Gastroesophageal sphincter (tissue), 4 donors: ENCODE measurements at regions not wholly inside any gene's neighbourhood (a gene's known extent, or its start where the extent isn't known, plus 50 kb on each side); places are given as distances from the start of the nearest gene placed in this dataset.

Experiments used
- ATAC-seq: fragments of 150-250 bp; one replicate; pipeline ENCODE4 v1.9.1; 2016; ENCODE audit warnings: mild to moderate bottlenecking, moderate library complexity
- H3K27ac ChIP-seq, 4 donors: fragments of 200-600 bp; sonication (generic) in 3 of 4; 1 replicate in 3 of 4; 2 replicates in 1 of 4; pipeline ENCODE4 v1.5.1; 2016 to 2019
- H3K27me3 ChIP-seq: fragments of 200-600 bp; sonication (generic); one replicate; pipeline ENCODE4 v1.5.1; 2019
- H3K36me3 ChIP-seq, 2 donors: fragments of 200-600 bp; sonication (generic); one replicate each; pipeline ENCODE4 v1.5.1; 2019; ENCODE audit warnings: control low read depth in 1 of 2
- H3K4me1 ChIP-seq, 3 donors: fragments of 200-600 bp; sonication (generic); 1 replicate in 2 of 3; 2 replicates in 1 of 3; pipeline ENCODE4 v1.5.1; 2016 to 2019; ENCODE audit warnings: control low read depth in 2 of 3
- H3K4me3 ChIP-seq, 2 donors: fragments of 200-600 bp; sonication (generic); one replicate each; pipeline ENCODE4 v1.5.1; 2019; ENCODE audit warnings: mild to moderate bottlenecking in 1 of 2, moderate library complexity in 1 of 2
- H3K9me3 ChIP-seq, 3 donors: fragments of 200-600 bp; sonication (generic); one replicate each; pipeline ENCODE4 v1.5.1; 2017 to 2019; ENCODE audit warnings: control low read depth in 2 of 3
- EP300 ChIP-seq: sonication (generic); formaldehyde crosslinking; IDR thresholded peaks from one replicate; pipeline ENCODE4 v1.6.1; 2017; ENCODE audit warnings: antibody characterized with exemption, mild to moderate bottlenecking
- POLR2A ChIP-seq, 2 donors: fragments of 450-650 bp; IDR thresholded peaks; one replicate each; pipeline ENCODE4 v1.6.1; 2017; ENCODE audit warnings: antibody characterized with exemption in 2 of 2, mild to moderate bottlenecking in 2 of 2, moderate library complexity in 1 of 2
- POLR2AphosphoS5 ChIP-seq: sonication (generic); formaldehyde crosslinking; IDR thresholded peaks from one replicate; pipeline ENCODE4 v1.6.1; 2017; ENCODE audit warnings: antibody characterized with exemption
- WGBS, 2 donors: methylation state at CpG; one replicate each; pipeline ENCODE4 v1.1.5; 2018; ENCODE audit warnings: low coverage in 1 of 2; 5-methylcytosine and 5-hydroxymethylcytosine counted together
- TF ChIP-seq, protein P1 (sequence below), 4 experiments: fragments of 200-600 bp in 2 of 4; fragments of 450-650 bp in 2 of 4; sonication (generic) in 1 of 4; IDR thresholded peaks; one replicate each; pipeline ENCODE4 v1.5.1; 2017 to 2019; ENCODE audit warnings: antibody characterized with exemption in 4 of 4, mild to moderate bottlenecking in 2 of 4, moderate library complexity in 2 of 4

DNA sequence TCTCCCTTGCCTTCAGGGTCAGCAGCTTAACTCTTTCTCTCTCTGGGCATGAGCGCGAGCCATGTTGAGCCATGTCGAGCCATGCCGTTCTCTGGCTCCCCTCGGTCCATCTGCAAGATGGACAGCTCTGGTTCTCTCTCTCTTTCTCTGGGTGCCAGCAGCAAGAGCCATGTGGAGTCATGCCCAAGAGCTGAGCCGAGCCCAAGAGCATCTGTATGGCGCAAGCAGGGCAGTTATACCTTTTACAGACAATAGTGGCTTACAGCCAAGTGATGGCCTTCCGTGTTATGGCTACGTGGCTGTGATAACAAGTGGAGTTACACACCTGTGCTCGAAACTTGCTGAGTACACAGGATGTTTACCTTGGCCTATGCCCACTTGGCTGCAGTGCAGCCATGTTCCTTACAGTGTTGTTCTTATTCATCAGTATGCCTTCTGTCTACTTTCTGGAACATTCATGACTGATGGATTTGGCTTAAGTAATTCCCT is 327.7 kb downstream of the GLRX3 start:
- Histone ChIP-seq H3K27ac (no peak overlapping the region), H3K36me3 (no peaks in the 10 kb centered on the region), H3K9me3 (peaks cover 0 to 22% (median 0%) of the 10 kb centered on the region in 3 donors), H3K4me3 (no peak overlapping the region), H3K4me1 (no peaks in the 10 kb centered on the region), H3K27me3 (no peaks in the 10 kb centered on the region)
- TF ChIP-seq, protein P1, sequence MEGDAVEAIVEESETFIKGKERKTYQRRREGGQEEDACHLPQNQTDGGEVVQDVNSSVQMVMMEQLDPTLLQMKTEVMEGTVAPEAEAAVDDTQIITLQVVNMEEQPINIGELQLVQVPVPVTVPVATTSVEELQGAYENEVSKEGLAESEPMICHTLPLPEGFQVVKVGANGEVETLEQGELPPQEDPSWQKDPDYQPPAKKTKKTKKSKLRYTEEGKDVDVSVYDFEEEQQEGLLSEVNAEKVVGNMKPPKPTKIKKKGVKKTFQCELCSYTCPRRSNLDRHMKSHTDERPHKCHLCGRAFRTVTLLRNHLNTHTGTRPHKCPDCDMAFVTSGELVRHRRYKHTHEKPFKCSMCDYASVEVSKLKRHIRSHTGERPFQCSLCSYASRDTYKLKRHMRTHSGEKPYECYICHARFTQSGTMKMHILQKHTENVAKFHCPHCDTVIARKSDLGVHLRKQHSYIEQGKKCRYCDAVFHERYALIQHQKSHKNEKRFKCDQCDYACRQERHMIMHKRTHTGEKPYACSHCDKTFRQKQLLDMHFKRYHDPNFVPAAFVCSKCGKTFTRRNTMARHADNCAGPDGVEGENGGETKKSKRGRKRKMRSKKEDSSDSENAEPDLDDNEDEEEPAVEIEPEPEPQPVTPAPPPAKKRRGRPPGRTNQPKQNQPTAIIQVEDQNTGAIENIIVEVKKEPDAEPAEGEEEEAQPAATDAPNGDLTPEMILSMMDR (IDR thresholded peaks at IDR 0.05) = no peak
- no peak for TF ChIP-seq POLR2A (IDR thresholded peaks at IDR 0.05)
- no peak for TF ChIP-seq POLR2AphosphoS5
- TF ChIP-seq EP300 = no peak
- ATAC-seq = no peak
- WGBS, 2 donors = 33 to 78% methylated on average over 1 to 10 of the region's 10 CpGs

DNA sequence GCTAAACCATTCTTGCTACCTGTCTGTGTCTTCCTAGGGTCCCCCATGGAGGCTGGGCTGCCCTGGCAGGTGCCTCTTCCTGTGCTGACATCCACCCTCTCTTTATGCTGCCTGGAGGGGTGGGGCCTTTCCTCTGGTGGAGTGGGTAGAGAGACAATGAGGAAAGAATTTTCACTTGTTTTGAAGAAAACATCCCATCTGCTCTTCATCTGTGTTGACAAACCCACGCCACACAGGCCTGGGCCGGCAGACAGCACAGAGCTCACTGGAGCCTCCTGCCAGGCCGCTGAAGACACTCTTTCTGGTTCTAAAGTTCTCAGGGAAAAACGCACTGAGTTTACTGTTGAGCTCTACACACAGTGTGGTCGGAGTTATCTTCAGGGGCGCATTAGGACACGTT is 328.2 kb downstream of the GLRX3 start:
- ATAC-seq = no peak
- WGBS, 2 donors = 75 to 76% methylated on average over 4 to 5 of the region's 7 CpGs
- Histone ChIP-seq H3K27ac (no peak overlapping the region), H3K36me3 (no peaks in the 10 kb centered on the region), H3K9me3 (peaks cover 0 to 27% (median 0%) of the 10 kb centered on the region in 3 donors), H3K4me3 (no peak overlapping the region), H3K27me3 (no peaks in the 10 kb centered on the region), H3K4me1 (no peaks in the 10 kb centered on the region)
- TF ChIP-seq EP300 (no peak), POLR2AphosphoS5 (no peak)

DNA sequence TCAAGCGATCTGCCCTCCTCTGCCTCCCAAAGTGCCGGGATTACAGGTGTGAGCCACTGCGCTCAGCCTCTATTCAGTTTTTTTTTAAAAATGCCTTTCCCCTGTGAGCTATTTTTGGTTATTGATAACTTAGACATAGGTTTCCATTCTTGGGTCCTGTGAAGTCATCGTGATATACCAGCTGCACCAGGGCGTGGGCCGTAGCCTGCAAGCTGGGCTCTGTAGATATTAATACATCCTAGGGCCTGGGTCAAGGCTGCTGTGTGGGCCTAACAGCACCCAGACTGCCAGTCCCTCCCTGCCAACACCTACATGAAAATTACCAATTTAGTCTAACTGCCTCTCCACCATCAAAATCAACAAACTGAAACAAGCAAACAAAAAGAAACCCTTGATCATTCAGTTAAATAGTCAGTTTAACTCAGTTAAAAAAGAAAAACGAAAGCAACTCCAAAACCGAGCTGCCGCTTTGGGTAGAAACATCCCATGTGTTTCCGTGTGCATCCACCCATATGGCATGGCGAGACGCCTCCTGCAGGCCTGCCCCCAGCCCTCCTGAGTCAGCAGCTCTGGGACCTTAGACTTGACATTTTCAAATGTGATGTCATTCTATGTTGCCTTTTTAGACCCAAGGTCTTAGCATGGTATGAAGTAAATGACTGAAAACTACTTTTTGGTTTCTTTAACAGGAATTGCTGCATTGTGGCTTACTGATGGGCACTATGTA is 330.2 kb downstream of the GLRX3 start:
- Histone ChIP-seq H3K36me3 (no peaks in the 10 kb centered on the region), H3K27ac (no peak overlapping the region), H3K4me3 (no peak overlapping the region), H3K9me3 (peaks cover 0 to 29% (median 0%) of the 10 kb centered on the region in 3 donors), H3K4me1 (no peaks in the 10 kb centered on the region), H3K27me3 (no peaks in the 10 kb centered on the region)
- TF ChIP-seq POLR2AphosphoS5 = no peak
- no peak for TF ChIP-seq POLR2A (IDR thresholded peaks at IDR 0.05)
- TF ChIP-seq EP300 = no peak
- TF ChIP-seq, protein P1 (IDR thresholded peaks at IDR 0.05) = no peak
- ATAC-seq = no peak
- 88 to 92% methylated on average over 9 to 11 of the region's 12 CpGs for WGBS, 2 donors

DNA sequence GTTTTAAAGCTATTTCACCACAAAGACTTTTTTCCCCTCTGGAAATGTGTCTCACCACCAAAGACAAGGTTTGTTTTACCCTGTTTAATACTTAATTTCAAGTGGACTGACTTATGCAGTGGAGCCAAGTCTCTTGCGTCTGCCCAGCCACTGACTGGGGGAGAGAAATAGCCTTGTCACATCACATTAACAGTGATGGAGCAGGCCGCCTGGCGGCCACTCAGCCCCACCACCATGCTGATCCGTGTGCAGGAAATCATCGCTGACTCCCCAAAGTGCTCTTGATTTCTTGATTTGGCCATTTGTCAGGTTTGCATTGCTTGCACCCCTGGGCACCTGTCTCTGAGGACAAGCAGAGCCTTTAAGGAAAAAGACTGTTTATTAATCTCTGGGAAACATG is 334.1 kb downstream of the GLRX3 start:
- H3K27me3 ChIP-seq = no peaks in the 10 kb centered on the region
- no peak overlapping the region for H3K27ac ChIP-seq
- H3K4me1 ChIP-seq = no peaks in the 10 kb centered on the region
- H3K4me3 ChIP-seq = no peak overlapping the region
- 44 to 60% methylated on average over 4 to 5 of the region's 5 CpGs for WGBS, 2 donors
- H3K36me3 ChIP-seq = no peaks in the 10 kb centered on the region
- no peak for ATAC-seq
- H3K9me3 ChIP-seq = peaks cover 0 to 29% (median 0%) of the 10 kb centered on the region in 3 donors
- TF ChIP-seq POLR2AphosphoS5 (no peak), POLR2A (IDR thresholded peaks at IDR 0.05) (no peak), EP300 (no peak)
- TF ChIP-seq, protein P1 (IDR thresholded peaks at IDR 0.05) = no peak

DNA sequence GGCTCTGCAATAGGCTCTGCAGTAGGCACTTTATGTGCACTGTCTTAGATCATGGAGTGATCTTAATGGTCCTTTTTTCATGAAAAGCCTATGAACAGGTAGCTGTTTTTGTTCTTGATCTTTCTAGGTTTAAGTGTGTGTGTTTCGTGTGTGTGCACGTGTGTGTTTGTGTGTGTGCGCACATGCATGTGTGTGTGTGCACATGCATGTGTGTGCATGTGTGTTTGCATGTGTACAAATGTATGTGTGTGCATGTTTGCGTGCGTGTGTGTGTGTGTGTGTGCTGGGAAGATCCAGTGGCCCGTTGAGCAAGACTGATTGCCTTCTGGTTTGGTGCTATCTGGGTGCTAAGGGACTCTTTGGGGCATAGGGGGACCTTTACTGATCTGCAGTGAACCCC is 334.8 kb downstream of the GLRX3 start:
- H3K27ac ChIP-seq = no peak overlapping the region
- TF ChIP-seq POLR2AphosphoS5 (no peak), POLR2A (IDR thresholded peaks at IDR 0.05) (no peak), EP300 (no peak)
- TF ChIP-seq, protein P1 (IDR thresholded peaks at IDR 0.05) = no peak
- WGBS, 2 donors = 83 to 93% methylated on average over 5 to 6 of the region's 6 CpGs
- H3K9me3 ChIP-seq = peaks cover 0 to 29% (median 0%) of the 10 kb centered on the region in 3 donors
- no peak for ATAC-seq
- no peaks in the 10 kb centered on the region for H3K4me1 ChIP-seq
- no peak overlapping the region for H3K4me3 ChIP-seq
- no peaks in the 10 kb centered on the region for H3K27me3 ChIP-seq
- no peaks in the 10 kb centered on the region for H3K36me3 ChIP-seq
